ENCODE measurements at regions not wholly inside any gene's neighbourhood (a gene's known extent, or its start where the extent isn't known, plus 50 kb on each side); places are given as distances from the start of the nearest gene placed in this dataset.

DNA sequence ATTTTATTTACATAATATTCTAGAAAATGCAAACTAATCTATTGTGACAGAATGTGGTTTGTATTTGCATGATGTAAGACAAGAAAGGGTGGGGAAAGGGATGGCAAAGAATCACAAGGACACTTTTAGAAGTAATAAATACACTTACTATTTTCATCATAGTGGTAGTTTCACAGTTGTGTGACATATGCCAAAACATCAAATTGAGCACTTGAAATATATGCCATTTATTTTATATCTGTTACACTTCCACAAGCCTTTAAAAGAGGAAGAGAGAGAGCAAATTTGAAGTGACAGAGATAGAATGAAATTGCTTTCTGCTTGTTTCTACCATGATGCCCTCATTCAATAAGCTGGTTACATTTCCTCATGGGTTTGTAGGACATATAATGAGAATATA lies 230.0 kb upstream of the NWD2 start:
- Histone ChIP-seq H3K4me1 (ENCODE audit: insufficient read depth, low read length) (no peaks in the 10 kb centered on the region), H3K36me3 (ENCODE audit: insufficient read depth, low read length) (no peaks in the 10 kb centered on the region), H3K27me3 (ENCODE audit: insufficient read depth, low read length, poor library complexity) (no peaks in the 10 kb centered on the region), H3K27ac (ENCODE audit: low read length) (no peak overlapping the region), H2AFZ (ENCODE audit: low read depth, low read length) (no peak overlapping the region), H3K9ac (ENCODE audit: low read depth, low read length) (no peak overlapping the region), H4K20me1 (ENCODE audit: insufficient read depth, low read length) (no peaks in the 10 kb centered on the region), H3K79me2 (ENCODE audit: insufficient read depth, low read length) (no peaks in the 10 kb centered on the region), H3K9me3 (ENCODE audit: insufficient read depth, low read length, severe bottlenecking) (no peaks in the 10 kb centered on the region), H3K4me3 (ENCODE audit: low read depth in 1 of 2, low read length in 2 of 2) (no peak overlapping the region), H3K4me2 (ENCODE audit: insufficient read depth, low read length) (no peak overlapping the region)
- TF ChIP-seq EZH2 (IDR thresholded peaks at IDR 0.05; ENCODE audit: borderline replicate concordance, low read depth, low read length, severe bottlenecking) = no peak
- TF ChIP-seq, protein P1, sequence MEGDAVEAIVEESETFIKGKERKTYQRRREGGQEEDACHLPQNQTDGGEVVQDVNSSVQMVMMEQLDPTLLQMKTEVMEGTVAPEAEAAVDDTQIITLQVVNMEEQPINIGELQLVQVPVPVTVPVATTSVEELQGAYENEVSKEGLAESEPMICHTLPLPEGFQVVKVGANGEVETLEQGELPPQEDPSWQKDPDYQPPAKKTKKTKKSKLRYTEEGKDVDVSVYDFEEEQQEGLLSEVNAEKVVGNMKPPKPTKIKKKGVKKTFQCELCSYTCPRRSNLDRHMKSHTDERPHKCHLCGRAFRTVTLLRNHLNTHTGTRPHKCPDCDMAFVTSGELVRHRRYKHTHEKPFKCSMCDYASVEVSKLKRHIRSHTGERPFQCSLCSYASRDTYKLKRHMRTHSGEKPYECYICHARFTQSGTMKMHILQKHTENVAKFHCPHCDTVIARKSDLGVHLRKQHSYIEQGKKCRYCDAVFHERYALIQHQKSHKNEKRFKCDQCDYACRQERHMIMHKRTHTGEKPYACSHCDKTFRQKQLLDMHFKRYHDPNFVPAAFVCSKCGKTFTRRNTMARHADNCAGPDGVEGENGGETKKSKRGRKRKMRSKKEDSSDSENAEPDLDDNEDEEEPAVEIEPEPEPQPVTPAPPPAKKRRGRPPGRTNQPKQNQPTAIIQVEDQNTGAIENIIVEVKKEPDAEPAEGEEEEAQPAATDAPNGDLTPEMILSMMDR (IDR thresholded peaks at IDR 0.05; ENCODE audit: borderline replicate concordance, extremely low read depth, low read length, poor library complexity, severe bottlenecking) = no peak
- ATAC-seq (ENCODE audit: insufficient read depth, low read depth) = no peak
- DNase-seq = no peak

DNA sequence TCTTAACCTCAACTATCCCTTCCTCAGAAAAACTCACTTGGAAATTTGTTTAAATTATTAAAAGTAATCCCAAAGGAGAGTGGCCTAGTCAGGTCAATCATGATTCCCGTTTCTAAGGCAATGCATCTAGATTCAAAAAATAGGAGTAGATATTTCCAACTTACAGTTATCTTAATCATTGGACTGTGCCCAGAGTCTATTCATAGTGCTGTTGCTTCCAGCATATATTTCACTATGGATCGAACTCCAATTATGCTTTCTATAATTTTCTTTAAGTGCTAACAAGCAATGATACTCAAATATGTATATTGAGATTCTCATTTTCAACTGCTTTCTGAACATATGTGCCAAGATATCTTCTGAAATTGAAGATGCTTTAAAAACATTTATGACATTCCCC lies 229.2 kb upstream of the NWD2 start:
- DNase-seq (no peak), ATAC-seq (ENCODE audit: insufficient read depth, low read depth) (no peak)
- Histone ChIP-seq H3K4me1 (ENCODE audit: insufficient read depth, low read length) (no peaks in the 10 kb centered on the region), H3K27me3 (ENCODE audit: insufficient read depth, low read length, poor library complexity) (no peaks in the 10 kb centered on the region), H2AFZ (ENCODE audit: low read depth, low read length) (no peak overlapping the region), H3K9ac (ENCODE audit: low read depth, low read length) (no peak overlapping the region), H3K79me2 (ENCODE audit: insufficient read depth, low read length) (no peaks in the 10 kb centered on the region), H3K36me3 (ENCODE audit: insufficient read depth, low read length) (no peaks in the 10 kb centered on the region), H3K4me3 (ENCODE audit: low read depth in 1 of 2, low read length in 2 of 2) (no peak overlapping the region), H3K27ac (ENCODE audit: low read length) (no peak overlapping the region), H3K4me2 (ENCODE audit: insufficient read depth, low read length) (no peak overlapping the region), H4K20me1 (ENCODE audit: insufficient read depth, low read length) (no peaks in the 10 kb centered on the region), H3K9me3 (ENCODE audit: insufficient read depth, low read length, severe bottlenecking) (no peaks in the 10 kb centered on the region)
- TF ChIP-seq EZH2 (IDR thresholded peaks at IDR 0.05; ENCODE audit: borderline replicate concordance, low read depth, low read length, severe bottlenecking) = no peak
- TF ChIP-seq, protein P1 (IDR thresholded peaks at IDR 0.05; ENCODE audit: borderline replicate concordance, extremely low read depth, low read length, poor library complexity, severe bottlenecking) = no peak

DNA sequence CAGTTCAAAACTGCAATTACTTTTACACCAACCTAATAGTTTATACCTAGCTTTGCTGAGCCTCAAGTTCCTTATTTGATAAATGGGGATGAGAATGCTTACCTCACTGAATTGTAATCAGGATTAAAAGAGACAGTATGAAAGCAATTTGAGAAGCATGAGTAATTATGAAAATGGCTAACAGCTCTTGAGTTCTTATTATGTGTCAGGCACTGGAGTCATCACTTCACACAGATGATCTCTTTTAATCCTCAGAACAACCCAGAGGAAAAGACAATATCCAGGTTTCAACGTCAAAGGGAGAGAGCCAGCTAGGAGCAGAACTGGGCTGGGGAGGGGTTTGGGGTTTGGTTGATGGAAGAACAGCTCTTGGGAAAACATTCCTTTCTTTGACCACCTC lies 221.0 kb upstream of the NWD2 start:
- Histone ChIP-seq H3K9me3 (ENCODE audit: insufficient read depth, low read length, severe bottlenecking) (no peaks in the 10 kb centered on the region), H3K36me3 (ENCODE audit: insufficient read depth, low read length) (no peaks in the 10 kb centered on the region), H3K4me1 (ENCODE audit: insufficient read depth, low read length) (no peaks in the 10 kb centered on the region), H3K4me3 (ENCODE audit: low read depth in 1 of 2, low read length in 2 of 2) (no peak overlapping the region), H2AFZ (ENCODE audit: low read depth, low read length) (no peak overlapping the region), H3K27me3 (ENCODE audit: insufficient read depth, low read length, poor library complexity) (no peaks in the 10 kb centered on the region), H3K79me2 (ENCODE audit: insufficient read depth, low read length) (no peaks in the 10 kb centered on the region), H3K9ac (ENCODE audit: low read depth, low read length) (no peak overlapping the region), H3K27ac (ENCODE audit: low read length) (no peak overlapping the region), H4K20me1 (ENCODE audit: insufficient read depth, low read length) (no peaks in the 10 kb centered on the region), H3K4me2 (ENCODE audit: insufficient read depth, low read length) (no peak overlapping the region)
- DNase-seq (no peak), ATAC-seq (ENCODE audit: insufficient read depth, low read depth) (no peak)
- TF ChIP-seq, protein P1 (IDR thresholded peaks at IDR 0.05; ENCODE audit: borderline replicate concordance, extremely low read depth, low read length, poor library complexity, severe bottlenecking) = no peak
- TF ChIP-seq EZH2 (IDR thresholded peaks at IDR 0.05; ENCODE audit: borderline replicate concordance, low read depth, low read length, severe bottlenecking) = no peak

DNA sequence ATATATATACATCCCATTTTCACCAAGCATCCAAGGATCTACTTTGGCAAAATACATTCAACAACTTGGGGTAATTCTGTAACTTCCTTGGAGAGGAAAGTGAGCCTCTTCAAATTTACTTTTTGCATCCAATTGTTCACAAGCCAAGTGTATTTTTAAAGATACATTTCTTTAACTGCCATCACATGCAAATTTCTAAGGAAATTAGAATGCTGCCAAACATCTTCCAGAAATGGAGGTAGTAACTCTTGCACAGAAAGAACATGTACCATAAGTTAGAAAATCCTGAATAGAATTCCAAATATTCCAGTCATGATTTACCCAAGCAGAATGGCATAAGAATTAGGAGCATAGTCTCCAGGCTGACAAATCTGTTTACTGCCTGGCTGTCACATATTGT lies 220.5 kb upstream of the NWD2 start:
- Histone ChIP-seq H2AFZ (ENCODE audit: low read depth, low read length) (no peak overlapping the region), H3K27ac (ENCODE audit: low read length) (no peak overlapping the region), H3K4me1 (ENCODE audit: insufficient read depth, low read length) (no peaks in the 10 kb centered on the region), H3K4me3 (ENCODE audit: low read depth in 1 of 2, low read length in 2 of 2) (no peak overlapping the region), H3K27me3 (ENCODE audit: insufficient read depth, low read length, poor library complexity) (no peaks in the 10 kb centered on the region), H4K20me1 (ENCODE audit: insufficient read depth, low read length) (no peaks in the 10 kb centered on the region), H3K9me3 (ENCODE audit: insufficient read depth, low read length, severe bottlenecking) (no peaks in the 10 kb centered on the region), H3K79me2 (ENCODE audit: insufficient read depth, low read length) (no peaks in the 10 kb centered on the region), H3K4me2 (ENCODE audit: insufficient read depth, low read length) (no peak overlapping the region), H3K9ac (ENCODE audit: low read depth, low read length) (no peak overlapping the region), H3K36me3 (ENCODE audit: insufficient read depth, low read length) (no peaks in the 10 kb centered on the region)
- TF ChIP-seq, protein P1 (IDR thresholded peaks at IDR 0.05; ENCODE audit: borderline replicate concordance, extremely low read depth, low read length, poor library complexity, severe bottlenecking) = no peak
- TF ChIP-seq EZH2 (IDR thresholded peaks at IDR 0.05; ENCODE audit: borderline replicate concordance, low read depth, low read length, severe bottlenecking) = no peak
- ATAC-seq (ENCODE audit: insufficient read depth, low read depth) = no peak
- no peak for DNase-seq
